ENCODE measurements at regions not wholly inside any gene's neighbourhood (a gene's known extent, or its start where the extent isn't known, plus 50 kb on each side); places are given as distances from the start of the nearest gene placed in this dataset.

GRCh38 chr14:71424941-71425340 lies 507.3 kb upstream of the RGS6 start:
- TF ChIP-seq EP300 (IDR thresholded peaks at IDR 0.05) (no peak), CTCF (IDR thresholded peaks at IDR 0.05) (no peak)

Data from stomach (tissue), 4 donors.